ENCODE measurements at regions not wholly inside any gene's neighbourhood (a gene's known extent, or its start where the extent isn't known, plus 50 kb on each side); places are given as distances from the start of the nearest gene placed in this dataset.
"Not testable (repeated sequence)": the region's sequence is repeated elsewhere in the genome, so short reads cannot be mapped to it uniquely, and the experiment has no call there.

- no peak for DNase-seq
These were observed 115.2 kb upstream of the NPAS2 start for GRCh38 chr2:100704711-100705110.

- DNase-seq = no peak
These were observed 112.7 kb upstream of the NPAS2 start for GRCh38 chr2:100707016-100707947.

GRCh38 chr2:100708333-100708732 lies 111.6 kb upstream of the NPAS2 start:
- no peak for DNase-seq

GRCh38 chr2:100713106-100713505 lies 106.8 kb upstream of the NPAS2 start:
- no peak for DNase-seq

GRCh38 chr2:100714396-100715010 lies 105.4 kb upstream of the NPAS2 start:
- DNase-seq = not testable (repeated sequence)

- DNase-seq = not testable (repeated sequence)
These were observed 104.1 kb upstream of the NPAS2 start for GRCh38 chr2:100715861-100716260.

GRCh38 chr2:100716581-100716980 lies 103.4 kb upstream of the NPAS2 start:
- no peak for DNase-seq

- DNase-seq = no peak
These were observed 101.8 kb upstream of the NPAS2 start for GRCh38 chr2:100718065-100718629.

- DNase-seq = no peak
These were observed 99.5 kb upstream of the NPAS2 start for GRCh38 chr2:100720445-100720844.

- DNase-seq = no peak
These were observed 98.2 kb upstream of the NPAS2 start for GRCh38 chr2:100721693-100722092.

GRCh38 chr2:100722125-100722524 lies 97.8 kb upstream of the NPAS2 start:
- no peak for DNase-seq

GRCh38 chr2:100726866-100727265 lies 93.1 kb upstream of the NPAS2 start:
- no peak for DNase-seq

GRCh38 chr2:100730290-100730868 lies 89.6 kb upstream of the NPAS2 start:
- peak; percentile 46 for DNase-seq

GRCh38 chr2:100731535-100731981 lies 88.4 kb upstream of the NPAS2 start:
- DNase-seq = no peak

GRCh38 chr2:100733391-100734187 lies 86.3 kb upstream of the NPAS2 start:
- no peak for DNase-seq

GRCh38 chr2:100736121-100736915 lies 83.6 kb upstream of the NPAS2 start:
- DNase-seq = no peak

- no peak for DNase-seq
These were observed 80.1 kb upstream of the NPAS2 start for GRCh38 chr2:100739735-100740432.

GRCh38 chr2:100741880-100742276 lies 78.1 kb upstream of the NPAS2 start:
- no peak for DNase-seq

- no peak for DNase-seq
These were observed 77.4 kb upstream of the NPAS2 start for GRCh38 chr2:100742277-100743254.

- no peak for DNase-seq
These were observed 76.2 kb upstream of the NPAS2 start for GRCh38 chr2:100743741-100744140.
